Panc1 (cell line): ENCODE measurements at regions not wholly inside any gene's neighbourhood (a gene's known extent, or its start where the extent isn't known, plus 50 kb on each side); places are given as distances from the start of the nearest gene placed in this dataset.

Source experiments
- ATAC-seq: fragments of 200-7000 bp; cut with Tn5 transposase; 2 replicates; pipeline ENCODE4 v1.9.1; 2020; ENCODE audit warnings: mild to moderate bottlenecking, moderate library complexity
- BruUV-seq: library from RNA; stranded (reverse); fragments of 400-500 nt; replicated peaks from 2 replicates; lab custom pipeline; 2021; lab: Mats Ljungman, UMichigan
- CTCF ChIA-PET: fragments of 300-600 bp; sonication (Branson Sonifier 250); formaldehyde crosslinking; loops from one replicate; lab custom pipeline; 2022; ENCODE audit warnings: antibody characterized with exemption; lab: Charles Lee
- POLR2A ChIA-PET: fragments of 300-600 bp; sonication (Branson Sonifier 250); formaldehyde crosslinking; loops from one replicate; lab custom pipeline; 2022; ENCODE audit warnings: antibody characterized with exemption; lab: Charles Lee
- DNase-seq: peaks from one replicate; pipeline ENCODE4 v3.0.0-alpha.2; 2010; ENCODE audit warnings: low read depth, low spot score
- H3K27ac ChIP-seq: 2 replicates; pipeline ENCODE4 v1.5.1; 2011; ENCODE audit warnings: mild to moderate bottlenecking, low read length, inconsistent platforms
- H3K27me3 ChIP-seq: fragments of 200-500 bp; sonication (Bioruptor generic); 2 replicates; pipeline ENCODE4 v1.6.0; 2014; ENCODE audit warnings: low read length, inconsistent platforms; ENCODE audit not compliant: control insufficient read depth, insufficient read depth
- H3K36me3 ChIP-seq: fragments of 200-500 bp; sonication (Bioruptor generic); 2 replicates; pipeline ENCODE4 v1.5.1; 2014; ENCODE audit warnings: inconsistent platforms, mild to moderate bottlenecking, low read length, moderate library complexity; ENCODE audit not compliant: control insufficient read depth, insufficient read depth
- H3K4me1 ChIP-seq: 2 replicates; pipeline ENCODE4 v1.5.1; 2011; ENCODE audit warnings: inconsistent platforms, mild to moderate bottlenecking, low read length, moderate library complexity; ENCODE audit not compliant: control insufficient read depth, insufficient read depth
- H3K4me3 ChIP-seq, 2 experiments: 2 replicates each; pipeline ENCODE4 v1.5.1; 2011 to 2012; ENCODE audit warnings: low read depth in 2 of 2, low read length in 2 of 2, mild to moderate bottlenecking in 2 of 2, inconsistent platforms in 1 of 2, moderate library complexity in 1 of 2
- H3K9me3 ChIP-seq: fragments of 200-500 bp; sonication (Bioruptor generic); 2 replicates; pipeline ENCODE4 v1.5.1; 2014; ENCODE audit warnings: low read depth, mild to moderate bottlenecking, inconsistent platforms, low read length, moderate library complexity; ENCODE audit not compliant: control insufficient read depth, insufficient read depth
- CTCF ChIP-seq: fragments of 450-650 bp; IDR thresholded peaks from 2 replicates; pipeline ENCODE4 v1.5.1; 2017; ENCODE audit warnings: mild to moderate bottlenecking
- POLR2AphosphoS5 ChIP-seq: IDR thresholded peaks from 2 replicates; pipeline ENCODE4 v1.6.1; 2012; ENCODE audit warnings: mild to moderate bottlenecking, low read depth, low read length, moderate library complexity
- SIN3A ChIP-seq: IDR thresholded peaks from 2 replicates; pipeline ENCODE4 v1.6.1; 2012; ENCODE audit warnings: low read depth, mild to moderate bottlenecking, low read length, moderate library complexity, borderline replicate concordance; ENCODE audit not compliant: insufficient read depth
- TCF7L2 ChIP-seq: IDR thresholded peaks from 2 replicates; pipeline ENCODE4 v1.6.1; 2011; ENCODE audit warnings: mild to moderate bottlenecking, low read depth, low read length, inconsistent platforms
- in situ Hi-C: cut with HindIII; loops from 2 replicates; pipeline ENCODE4 v1.10.0; 2016; ENCODE audit warnings: low sequenced_read_pairs, low pct_unique_long_range_greater_than_20kb
- intact Hi-C: fragments of 100-400 bp; cut with micrococcal nuclease; formaldehyde crosslinking; loops from one replicate; pipeline ENCODE4 v1.10.0; 2022; ENCODE audit not compliant: unreplicated experiment
- TF ChIP-seq, protein P1 (sequence below), 2 experiments: IDR thresholded peaks; 2 replicates each; pipeline ENCODE4 v1.6.1; 2011 to 2012; ENCODE audit warnings: low read depth in 2 of 2, control low read depth in 1 of 2, low read length in 1 of 2, mild to moderate bottlenecking in 1 of 2, moderate library complexity in 1 of 2; ENCODE audit not compliant: insufficient read depth in 1 of 2

GRCh38 chr13:107387525-107387924 is 819.6 kb upstream of the ARGLU1 start:
- ChIA-PET POLR2A (no interaction called here), CTCF (no interaction called here)

GRCh38 chr13:107379407-107380155 is 811.6 kb upstream of the ARGLU1 start:
- TF ChIP-seq SIN3A (no peak), TCF7L2 (no peak), CTCF (no peak), POLR2AphosphoS5 (no peak)
- TF ChIP-seq, protein P1, sequence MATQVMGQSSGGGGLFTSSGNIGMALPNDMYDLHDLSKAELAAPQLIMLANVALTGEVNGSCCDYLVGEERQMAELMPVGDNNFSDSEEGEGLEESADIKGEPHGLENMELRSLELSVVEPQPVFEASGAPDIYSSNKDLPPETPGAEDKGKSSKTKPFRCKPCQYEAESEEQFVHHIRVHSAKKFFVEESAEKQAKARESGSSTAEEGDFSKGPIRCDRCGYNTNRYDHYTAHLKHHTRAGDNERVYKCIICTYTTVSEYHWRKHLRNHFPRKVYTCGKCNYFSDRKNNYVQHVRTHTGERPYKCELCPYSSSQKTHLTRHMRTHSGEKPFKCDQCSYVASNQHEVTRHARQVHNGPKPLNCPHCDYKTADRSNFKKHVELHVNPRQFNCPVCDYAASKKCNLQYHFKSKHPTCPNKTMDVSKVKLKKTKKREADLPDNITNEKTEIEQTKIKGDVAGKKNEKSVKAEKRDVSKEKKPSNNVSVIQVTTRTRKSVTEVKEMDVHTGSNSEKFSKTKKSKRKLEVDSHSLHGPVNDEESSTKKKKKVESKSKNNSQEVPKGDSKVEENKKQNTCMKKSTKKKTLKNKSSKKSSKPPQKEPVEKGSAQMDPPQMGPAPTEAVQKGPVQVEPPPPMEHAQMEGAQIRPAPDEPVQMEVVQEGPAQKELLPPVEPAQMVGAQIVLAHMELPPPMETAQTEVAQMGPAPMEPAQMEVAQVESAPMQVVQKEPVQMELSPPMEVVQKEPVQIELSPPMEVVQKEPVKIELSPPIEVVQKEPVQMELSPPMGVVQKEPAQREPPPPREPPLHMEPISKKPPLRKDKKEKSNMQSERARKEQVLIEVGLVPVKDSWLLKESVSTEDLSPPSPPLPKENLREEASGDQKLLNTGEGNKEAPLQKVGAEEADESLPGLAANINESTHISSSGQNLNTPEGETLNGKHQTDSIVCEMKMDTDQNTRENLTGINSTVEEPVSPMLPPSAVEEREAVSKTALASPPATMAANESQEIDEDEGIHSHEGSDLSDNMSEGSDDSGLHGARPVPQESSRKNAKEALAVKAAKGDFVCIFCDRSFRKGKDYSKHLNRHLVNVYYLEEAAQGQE (IDR thresholded peaks at IDR 0.05; ENCODE audit: insufficient read depth in 1 of 2, low read depth in 2 of 2, low read length in 1 of 2): no peak
- Histone ChIP-seq H3K9me3 (no peaks in the 10 kb centered on the region), H3K27ac (no peak overlapping the region), H3K4me3 (no peak overlapping the region), H3K4me1 (no peaks in the 10 kb centered on the region), H3K36me3 (no peaks in the 10 kb centered on the region), H3K27me3 (no peaks in the 10 kb centered on the region)
- intact Hi-C loops: loop anchor here (10.0 kb wide), 1 partner anchor 485 kb away; a partner anchor contains a TSS
- ATAC-seq (no peak), DNase-seq (no peak)
- POLR2A ChIA-PET: no interaction called here
- BruUV-seq: no TSS peak
- in situ Hi-C loops: no loop called here
- CTCF ChIA-PET: no interaction called here

More at GRCh38 chr13:107387525-107387924, 819.6 kb upstream of the ARGLU1 start:
- intact Hi-C loops (no loop called here), in situ Hi-C loops (no loop called here)
- Histone ChIP-seq H3K9me3 (no peaks in the 10 kb centered on the region), H3K27ac (no peak overlapping the region), H3K4me3 (no peak overlapping the region), H3K36me3 (no peaks in the 10 kb centered on the region), H3K27me3 (no peaks in the 10 kb centered on the region), H3K4me1 (no peaks in the 10 kb centered on the region)
- DNase-seq (no peak), ATAC-seq (no peak)
- TF ChIP-seq TCF7L2: no peak
- no peak for TF ChIP-seq CTCF
- TF ChIP-seq SIN3A: no peak
- TF ChIP-seq, protein P1 (IDR thresholded peaks at IDR 0.05; ENCODE audit: insufficient read depth in 1 of 2, low read depth in 2 of 2, low read length in 1 of 2): no peak
- no peak for TF ChIP-seq POLR2AphosphoS5
- BruUV-seq: no TSS peak
